Activated CD4-positive, alpha-beta T cell treated with anti-CD3 and anti-CD28 coated beads for 36 hours (primary cell): ENCODE measurements at regions not wholly inside any gene's neighbourhood (a gene's known extent, or its start where the extent isn't known, plus 50 kb on each side); places are given as distances from the start of the nearest gene placed in this dataset.
"Not testable (repeated sequence)": the region's sequence is repeated elsewhere in the genome, so short reads cannot be mapped to it uniquely, and the experiment has no call there.

Experiments
- ATAC-seq: fragments of 200-7000 bp; cut with Tn5 transposase; one replicate; pipeline ENCODE4 v1.10.0; 2021; ENCODE audit warnings: mild to moderate bottlenecking, moderate library complexity
- CTCF ChIA-PET: fragments of 350-600 bp; sonication (Branson Sonifier 250); formaldehyde crosslinking; loops from one replicate; lab custom pipeline; 2021; ENCODE audit warnings: antibody characterized with exemption; lab: Charles Lee
- POLR2A ChIA-PET: fragments of 350-600 bp; sonication (Branson Sonifier 250); formaldehyde crosslinking; loops from one replicate; lab custom pipeline; 2021; ENCODE audit warnings: antibody characterized with exemption, inconsistent platforms; lab: Charles Lee
- DNase-seq: peaks from one replicate; pipeline ENCODE4 v3.0.0-alpha.2; 2020
- H3K27ac Mint-ChIP-seq: one replicate; pipeline ENCODE4 v1.8.0; 2021; ENCODE audit warnings: mixed read lengths
- H3K27me3 Mint-ChIP-seq: one replicate; pipeline ENCODE4 v1.8.0; 2021; ENCODE audit warnings: mixed read lengths
- H3K36me3 Mint-ChIP-seq: one replicate; pipeline ENCODE4 v1.8.0; 2021; ENCODE audit warnings: low read depth, mixed read lengths
- H3K4me1 Mint-ChIP-seq: one replicate; pipeline ENCODE4 v1.8.0; 2021; ENCODE audit warnings: mixed read lengths
- H3K4me3 Mint-ChIP-seq: one replicate; pipeline ENCODE4 v1.8.0; 2021; ENCODE audit warnings: mild to moderate bottlenecking, moderate library complexity, mixed read lengths
- H3K9me3 Mint-ChIP-seq: one replicate; pipeline ENCODE4 v1.8.0; 2021; ENCODE audit warnings: low read depth, mixed read lengths
- intact Hi-C, 2 experiments: fragments of 100-400 bp; cut with DNase I in 1 of 2; cut with micrococcal nuclease in 1 of 2; formaldehyde crosslinking; loops; one replicate each; pipeline versions ENCODE4 v1.14.2 to v1.15.1; 2022 to 2024; cut with DNase I, micrococcal nuclease

DNA sequence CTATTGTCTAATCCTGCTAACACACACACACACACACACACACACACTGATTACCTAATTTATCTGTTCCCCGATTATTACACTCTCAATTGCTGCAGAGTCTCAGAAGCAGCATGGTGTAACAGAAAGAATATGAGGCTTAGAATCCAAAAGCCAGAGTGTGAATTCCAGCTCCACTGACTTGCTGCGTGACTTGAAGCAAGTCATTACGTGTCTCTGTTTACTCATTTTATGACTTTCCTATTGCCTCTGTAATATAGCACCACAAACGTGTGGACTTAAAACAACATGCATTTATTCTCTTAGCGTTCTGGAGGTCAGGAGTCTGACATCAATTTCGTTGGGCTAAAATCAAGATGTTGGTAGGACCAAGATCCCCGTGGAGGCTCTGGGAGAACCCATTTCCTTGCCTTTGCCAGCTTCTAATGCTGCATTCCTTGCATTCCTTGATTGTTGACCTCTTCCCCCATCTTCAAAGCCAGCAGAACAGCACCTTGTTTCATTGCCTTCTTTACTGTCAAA lies 55.9 kb upstream of the ATP5PO start:
- H3K27ac Mint-ChIP-seq: peak overlapping the region; percentile 29
- intact Hi-C loops: loop anchor here in 1 of 2 experiments (10.0 kb wide), 1 partner anchor 643 kb away; the partner anchor contains the start of gene RCAN1
- peaks cover 43% of the 10 kb centered on the region for H3K4me1 Mint-ChIP-seq
- no peaks in the 10 kb centered on the region for H3K27me3 Mint-ChIP-seq
- DNase-seq (no peak), ATAC-seq (no peak)
- H3K36me3 Mint-ChIP-seq: peaks cover 18% of the 10 kb centered on the region
- H3K9me3 Mint-ChIP-seq: no peaks in the 10 kb centered on the region
- ChIA-PET CTCF (interaction anchor here (0.9 to 5.1 kb wide), 5 partner anchors 12 to 71 kb away, joined by 3 to 24 read pairs (median 5); no protein-coding TSS in a partner anchor), POLR2A (interaction anchor here (1.2 kb wide), 1 partner anchor 20 kb away, joined by 5 read pairs; no protein-coding TSS in a partner anchor)
- H3K4me3 Mint-ChIP-seq: no peak overlapping the region

DNA sequence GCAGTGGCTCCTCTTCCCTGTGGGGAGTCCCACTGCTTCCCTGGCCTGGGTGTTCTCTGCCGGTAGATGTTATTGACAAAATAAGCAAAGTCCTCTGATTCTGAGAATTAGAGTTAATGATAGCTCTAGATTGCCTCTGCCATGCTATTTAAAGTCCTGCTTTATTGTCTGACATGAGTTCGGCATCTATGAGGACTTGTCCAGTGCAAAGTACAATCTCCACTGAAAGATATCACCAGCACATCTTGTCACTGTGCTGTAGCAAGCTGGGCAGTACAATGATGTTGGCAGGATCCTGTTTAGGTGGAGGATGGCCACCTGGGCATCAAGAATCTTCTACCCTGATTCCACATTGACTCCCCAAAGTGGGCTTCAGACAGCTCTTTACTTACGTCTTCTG lies 54.0 kb upstream of the ATP5PO start:
- H3K9me3 Mint-ChIP-seq: no peaks in the 10 kb centered on the region
- CTCF ChIA-PET: interaction anchor here (0.8 to 5.1 kb wide), 5 partner anchors 9 to 45 kb away, joined by 3 to 24 read pairs (median 5); no protein-coding TSS in a partner anchor
- H3K4me3 Mint-ChIP-seq: no peak overlapping the region
- POLR2A ChIA-PET: interaction anchor here (1.0 kb wide), 1 partner anchor 22 kb away, joined by 5 read pairs; no protein-coding TSS in a partner anchor
- no peak for ATAC-seq
- H3K36me3 Mint-ChIP-seq: peaks cover 15% of the 10 kb centered on the region
- intact Hi-C loops: no loop called here
- H3K27me3 Mint-ChIP-seq: no peaks in the 10 kb centered on the region
- no peak for DNase-seq
- peaks cover 25% of the 10 kb centered on the region for H3K4me1 Mint-ChIP-seq
- no peak overlapping the region for H3K27ac Mint-ChIP-seq

DNA sequence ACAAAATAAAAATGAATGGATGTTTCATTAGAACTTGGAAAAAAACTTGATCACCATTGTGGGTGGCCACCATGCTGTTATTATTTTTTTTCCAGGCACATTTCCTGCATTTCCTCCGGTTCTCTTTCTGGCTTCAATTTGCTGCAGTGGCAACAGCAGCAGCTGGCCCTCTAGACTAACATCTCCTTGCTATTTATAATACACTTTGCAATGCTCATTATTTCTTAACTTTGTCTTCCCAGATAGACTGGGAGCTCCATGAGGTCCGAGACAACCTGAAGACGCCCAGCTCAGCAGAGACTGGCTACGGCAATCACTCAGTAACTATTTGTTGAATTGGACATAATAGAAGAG lies 53.4 kb upstream of the ATP5PO start:
- Mint-ChIP-seq H3K36me3 (peaks cover 15% of the 10 kb centered on the region), H3K27ac (no peak overlapping the region), H3K4me1 (peaks cover 24% of the 10 kb centered on the region), H3K9me3 (no peaks in the 10 kb centered on the region), H3K4me3 (no peak overlapping the region), H3K27me3 (no peaks in the 10 kb centered on the region)
- intact Hi-C loops: no loop called here
- ATAC-seq (no peak), DNase-seq (no peak)
- ChIA-PET CTCF (interaction anchor here (0.9 to 5.1 kb wide), 5 partner anchors 9 to 379 kb away, joined by 3 to 24 read pairs (median 5); no protein-coding TSS in a partner anchor), POLR2A (interaction anchor here (1.0 to 1.6 kb wide), 2 partner anchors 19 to 21 kb away, joined by 5 to 7 read pairs; no protein-coding TSS in a partner anchor)

DNA sequence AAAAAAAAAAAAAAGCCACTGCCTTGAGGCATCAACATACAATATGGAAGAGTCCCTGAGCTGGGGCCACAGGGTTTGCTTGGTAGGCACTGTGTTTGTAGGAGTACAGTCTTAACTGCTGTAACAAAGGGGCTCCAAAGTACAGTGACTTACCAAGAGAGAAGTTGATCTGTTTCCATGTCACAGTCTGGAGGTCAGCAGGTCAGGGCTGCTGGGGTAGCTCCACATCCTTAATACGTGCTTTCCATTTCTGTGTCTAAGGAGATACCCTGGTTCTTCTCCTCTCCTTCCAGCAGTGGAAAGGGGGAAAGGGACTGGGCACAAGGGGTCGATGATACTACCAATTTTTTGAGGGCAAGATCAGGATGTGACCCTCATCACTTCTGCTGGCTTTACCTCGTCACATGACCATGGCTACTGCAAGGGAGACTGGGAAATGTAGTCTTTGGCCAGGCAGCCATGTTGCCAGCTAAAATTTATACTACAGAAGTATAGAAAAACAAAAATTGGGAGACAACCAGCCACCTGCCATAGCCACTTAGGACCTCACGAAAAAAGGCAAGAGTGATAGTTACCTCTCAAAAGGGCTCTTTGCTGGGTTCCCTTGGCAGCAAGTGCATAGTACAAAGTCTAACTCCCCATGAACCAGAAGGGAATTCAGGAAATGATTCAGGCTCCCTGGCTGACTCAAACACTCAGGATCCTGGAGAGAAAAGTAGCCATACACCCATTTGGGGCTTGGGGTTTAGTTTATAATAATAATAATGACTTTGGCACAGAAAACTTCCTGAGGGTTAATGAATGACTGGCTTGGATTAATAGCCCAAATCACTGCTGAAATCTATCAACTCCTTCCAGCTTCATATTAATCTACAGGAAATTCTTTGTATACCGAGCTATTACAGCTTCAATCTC lies 52.7 kb upstream of the ATP5PO start:
- POLR2A ChIA-PET: interaction anchor here (1.0 to 1.6 kb wide), 2 partner anchors 19 to 20 kb away, joined by 5 to 7 read pairs; no protein-coding TSS in a partner anchor

DNA sequence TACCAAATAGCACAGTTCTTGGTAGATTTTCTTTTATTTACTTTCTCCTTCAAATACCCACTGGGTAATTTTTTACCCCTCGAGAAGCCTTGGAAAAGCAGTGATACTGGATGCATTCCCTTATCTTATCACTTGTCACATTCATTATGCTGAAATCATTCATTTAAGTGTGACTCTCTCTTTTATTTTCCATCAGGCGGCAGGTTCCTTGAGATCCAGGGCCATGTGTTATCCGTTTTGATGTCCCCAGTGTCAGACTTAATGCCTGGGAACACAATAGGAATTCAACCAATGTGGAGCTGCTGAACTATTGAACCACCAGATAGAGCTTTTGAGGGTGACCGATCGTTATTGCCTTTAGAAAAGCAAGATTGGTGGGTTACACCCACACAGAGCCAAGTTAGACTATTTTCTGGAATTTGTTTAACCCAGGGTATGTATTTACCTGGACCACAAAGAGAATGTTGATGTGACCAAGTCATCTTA lies 51.5 kb upstream of the ATP5PO start:
- Mint-ChIP-seq H3K4me1 (peaks cover 16% of the 10 kb centered on the region), H3K36me3 (peaks cover 26% of the 10 kb centered on the region), H3K9me3 (no peaks in the 10 kb centered on the region), H3K4me3 (no peak overlapping the region), H3K27me3 (no peaks in the 10 kb centered on the region), H3K27ac (no peak overlapping the region)
- DNase-seq (no peak), ATAC-seq (no peak)
- ChIA-PET CTCF (interaction anchor here (0.7 to 5.1 kb wide), 3 partner anchors 9 to 601 kb away, joined by 3 to 24 read pairs (median 3); no protein-coding TSS in a partner anchor), POLR2A (interaction anchor here (1.6 kb wide), 1 partner anchor 17 kb away, joined by 7 read pairs; no protein-coding TSS in a partner anchor)
- intact Hi-C loops: no loop called here

More for the DNA sequence above, 52.7 kb upstream of the ATP5PO start:
- peaks cover 15% of the 10 kb centered on the region for H3K36me3 Mint-ChIP-seq
- intact Hi-C loops: no loop called here
- peak overlapping the region; percentile 7 for H3K27ac Mint-ChIP-seq
- peak; percentile 38 for DNase-seq
- no peak overlapping the region for H3K4me3 Mint-ChIP-seq
- H3K9me3 Mint-ChIP-seq: no peaks in the 10 kb centered on the region
- CTCF ChIA-PET: interaction anchor here (1.1 to 5.1 kb wide), 5 partner anchors 10 to 379 kb away, joined by 3 to 24 read pairs (median 5); no protein-coding TSS in a partner anchor
- peak; percentile 60 for ATAC-seq
- no peaks in the 10 kb centered on the region for H3K27me3 Mint-ChIP-seq
- H3K4me1 Mint-ChIP-seq: peaks cover 21% of the 10 kb centered on the region

DNA sequence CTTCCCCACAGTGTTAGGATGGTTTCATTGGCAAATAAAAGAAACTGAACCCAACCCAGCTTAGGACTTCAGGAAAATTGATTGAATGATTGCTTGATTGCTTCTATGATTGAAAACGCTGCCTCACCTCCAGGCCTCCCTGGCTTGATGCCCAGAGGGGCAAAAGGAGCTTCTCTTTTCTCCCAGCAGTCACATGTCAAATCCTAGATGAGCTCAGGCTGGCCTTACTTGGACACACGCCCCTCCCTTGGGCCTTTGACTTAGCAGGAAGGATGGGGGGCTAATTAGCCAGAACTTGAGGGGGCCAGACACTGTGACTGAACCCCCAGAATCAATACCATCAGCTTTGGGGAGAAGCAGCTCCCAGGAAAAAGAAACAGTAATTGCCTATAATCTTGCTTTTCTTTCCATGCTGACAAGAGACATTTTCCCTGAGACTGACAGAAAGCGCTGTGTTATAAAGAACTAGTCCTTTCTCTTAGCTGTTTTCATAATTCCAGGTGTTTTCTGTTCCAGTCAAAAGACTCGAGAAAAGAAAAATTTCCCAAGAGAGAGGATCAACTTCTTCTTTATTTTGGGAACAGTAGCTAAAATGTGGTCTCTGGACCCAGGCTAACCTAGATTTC lies 50.8 kb upstream of the ATP5PO start:
- H3K4me1 Mint-ChIP-seq: peaks cover 11% of the 10 kb centered on the region
- H3K27me3 Mint-ChIP-seq: no peaks in the 10 kb centered on the region
- H3K36me3 Mint-ChIP-seq: peaks cover 29% of the 10 kb centered on the region
- H3K9me3 Mint-ChIP-seq: no peaks in the 10 kb centered on the region
- ATAC-seq: no peak
- no peak overlapping the region for H3K4me3 Mint-ChIP-seq
- intact Hi-C loops: no loop called here
- DNase-seq: no peak
- ChIA-PET POLR2A (no interaction called here), CTCF (interaction anchor here (0.7 kb wide), 2 partner anchors 272 to 602 kb away, joined by 3 read pairs; no protein-coding TSS in a partner anchor)
- H3K27ac Mint-ChIP-seq: no peak overlapping the region

DNA sequence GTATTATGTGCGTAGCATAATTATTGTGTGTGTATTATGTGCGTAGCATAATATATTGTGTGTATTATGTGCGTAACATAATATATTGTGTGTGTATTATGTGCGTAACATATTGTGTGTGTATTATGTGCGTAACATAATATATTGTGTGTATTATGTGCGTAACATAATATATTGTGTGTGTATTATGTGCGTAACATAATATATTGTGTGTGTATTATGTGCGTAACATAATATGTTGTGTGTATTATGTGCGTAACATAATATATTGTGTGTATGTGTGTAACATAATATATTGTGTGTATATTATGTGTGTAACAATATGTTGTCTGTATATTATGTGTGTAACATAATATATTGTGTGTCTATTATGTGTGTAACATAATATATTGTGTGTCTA lies 50.1 kb upstream of the ATP5PO start:
- H3K27me3 Mint-ChIP-seq, DNase-seq, ATAC-seq, H3K27ac Mint-ChIP-seq, H3K9me3 Mint-ChIP-seq, intact Hi-C loops, POLR2A ChIA-PET, H3K4me3 Mint-ChIP-seq: not testable (repeated sequence)
- H3K4me1 Mint-ChIP-seq: peaks cover 10% of the 10 kb centered on the region
- H3K36me3 Mint-ChIP-seq: peaks cover 28% of the 10 kb centered on the region
- CTCF ChIA-PET: interaction anchor here (0.7 kb wide), 1 partner anchor 273 kb away, joined by 3 read pairs; no protein-coding TSS in a partner anchor
